ENCODE measurements at regions not wholly inside any gene's neighbourhood (a gene's known extent, or its start where the extent isn't known, plus 50 kb on each side); places are given as distances from the start of the nearest gene placed in this dataset.

DNA sequence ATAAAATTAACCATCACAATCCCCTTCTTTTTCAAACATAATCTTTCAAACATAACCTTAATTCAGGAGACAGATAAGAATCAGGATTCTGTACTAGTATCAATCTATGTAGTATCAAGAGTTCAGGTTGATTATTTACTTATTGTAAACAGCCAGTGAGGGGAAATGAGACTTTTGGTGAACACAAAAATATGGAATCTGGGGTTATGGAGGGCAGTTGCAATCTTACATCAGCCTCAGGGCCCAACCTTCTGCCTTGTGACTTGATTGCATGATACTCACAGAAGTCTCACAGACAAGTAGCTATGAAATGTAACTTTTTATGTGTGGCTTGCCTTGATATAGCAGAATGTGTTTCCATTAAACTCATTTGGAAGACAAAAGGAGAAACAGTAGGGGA lies 262.7 kb upstream of the THSD7B start:
- intact Hi-C loops (cut with DNase I, micrococcal nuclease), result no loop called here
- H3K4me3 Mint-ChIP-seq, result no peak overlapping the region
- no peak for ATAC-seq
- no peak for DNase-seq
- ChIA-PET CTCF (interaction anchor here (1.7 kb wide), 1 partner anchor 10 kb away, joined by 5 read pairs; no protein-coding TSS in a partner anchor), POLR2A (no interaction called here)
- no peak overlapping the region for H3K27ac Mint-ChIP-seq
- no peaks in the 10 kb centered on the region for H3K9me3 Mint-ChIP-seq (ENCODE audit: low read depth)
- H3K27me3 Mint-ChIP-seq, result peaks cover 1% of the 10 kb centered on the region
- H3K36me3 Mint-ChIP-seq (ENCODE audit: low read depth), result no peaks in the 10 kb centered on the region
- no peaks in the 10 kb centered on the region for H3K4me1 Mint-ChIP-seq

- POLR2A ChIA-PET, result interaction anchor here (0.6 kb wide), 1 partner anchor 806 kb away, joined by 3 read pairs; no protein-coding TSS in a partner anchor
- Mint-ChIP-seq H3K27ac (no peak overlapping the region), H3K9me3 (ENCODE audit: low read depth) (no peaks in the 10 kb centered on the region), H3K4me3 (no peak overlapping the region), H3K4me1 (no peaks in the 10 kb centered on the region), H3K27me3 (peaks cover 3% of the 10 kb centered on the region), H3K36me3 (ENCODE audit: low read depth) (no peaks in the 10 kb centered on the region)
- CTCF ChIA-PET, result interaction anchor here (0.5 to 0.8 kb wide), 2 partner anchors 12 to 103 kb away, joined by 3 read pairs; no protein-coding TSS in a partner anchor
- ATAC-seq, result no peak
- intact Hi-C loops (cut with DNase I, micrococcal nuclease), result no loop called here
- no peak for DNase-seq
Observed at GRCh38 chr2:136497709-136498108, 267.6 kb upstream of the THSD7B start.

DNA sequence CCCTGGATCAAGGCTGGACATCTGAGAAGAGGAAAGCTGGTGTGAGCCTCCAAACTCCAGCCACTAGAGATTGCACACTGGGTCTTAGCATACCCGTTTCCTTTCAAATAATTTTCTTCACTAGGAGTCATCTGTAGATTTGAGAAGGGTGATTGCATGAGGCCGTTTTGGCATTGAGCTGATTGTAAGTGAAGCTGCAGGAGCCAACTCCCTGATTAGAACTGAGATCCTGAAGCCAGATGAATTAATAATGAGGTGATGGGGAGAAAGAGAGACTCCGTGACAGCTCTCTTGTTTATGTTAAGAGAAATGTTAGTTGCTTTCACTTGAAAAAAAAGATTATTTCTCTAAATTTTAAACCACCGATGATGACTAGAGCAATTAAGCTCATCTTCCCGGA lies 268.4 kb upstream of the THSD7B start:
- H3K4me1 Mint-ChIP-seq, result no peaks in the 10 kb centered on the region
- no peaks in the 10 kb centered on the region for H3K36me3 Mint-ChIP-seq (ENCODE audit: low read depth)
- ChIA-PET CTCF (interaction anchor here (0.8 kb wide), 1 partner anchor 12 kb away, joined by 3 read pairs; no protein-coding TSS in a partner anchor), POLR2A (no interaction called here)
- peaks cover 3% of the 10 kb centered on the region for H3K27me3 Mint-ChIP-seq
- H3K4me3 Mint-ChIP-seq, result no peak overlapping the region
- no peak overlapping the region for H3K27ac Mint-ChIP-seq
- DNase-seq (no peak), ATAC-seq (no peak)
- H3K9me3 Mint-ChIP-seq (ENCODE audit: low read depth), result no peaks in the 10 kb centered on the region
- intact Hi-C loops (cut with DNase I, micrococcal nuclease), result no loop called here

GRCh38 chr2:136495636-136496035 lies 269.7 kb upstream of the THSD7B start:
- Mint-ChIP-seq H3K36me3 (ENCODE audit: low read depth) (no peaks in the 10 kb centered on the region), H3K9me3 (ENCODE audit: low read depth) (no peaks in the 10 kb centered on the region), H3K27me3 (peaks cover 9% of the 10 kb centered on the region), H3K4me1 (no peaks in the 10 kb centered on the region), H3K4me3 (no peak overlapping the region), H3K27ac (no peak overlapping the region)
- CTCF ChIA-PET, result no interaction called here
- intact Hi-C loops (cut with DNase I, micrococcal nuclease), result no loop called here
- DNase-seq, result no peak
- POLR2A ChIA-PET, result no interaction called here
- ATAC-seq, result no peak

DNA sequence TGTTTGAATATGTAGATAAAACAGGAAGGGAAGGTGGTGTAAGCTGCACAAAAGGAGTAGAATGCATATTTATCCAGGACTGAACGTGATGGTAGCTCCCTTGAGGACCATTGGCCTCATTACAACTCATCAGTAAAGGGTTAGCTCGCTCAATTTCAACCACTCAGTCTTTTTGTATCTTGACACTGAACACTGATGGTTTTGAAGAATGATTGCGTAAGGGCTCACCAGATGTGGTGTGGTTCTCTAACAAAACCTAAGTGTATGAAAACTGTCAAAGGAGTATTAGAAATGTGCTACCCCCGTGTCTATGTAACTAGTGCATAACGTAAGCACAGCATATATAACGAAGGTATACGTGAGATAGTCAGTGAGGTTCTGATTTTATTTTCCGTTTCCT lies 272.4 kb upstream of the THSD7B start:
- no peak for ATAC-seq
- Mint-ChIP-seq H3K4me1 (no peaks in the 10 kb centered on the region), H3K4me3 (no peak overlapping the region), H3K36me3 (ENCODE audit: low read depth) (no peaks in the 10 kb centered on the region), H3K9me3 (ENCODE audit: low read depth) (no peaks in the 10 kb centered on the region), H3K27me3 (peaks cover 7% of the 10 kb centered on the region), H3K27ac (no peak overlapping the region)
- POLR2A ChIA-PET, result no interaction called here
- no peak for DNase-seq
- CTCF ChIA-PET, result interaction anchor here (1.2 kb wide), 1 partner anchor 11 kb away, joined by 5 read pairs; no protein-coding TSS in a partner anchor
- intact Hi-C loops (cut with DNase I, micrococcal nuclease), result no loop called here

GRCh38 chr2:136490100-136490499 lies 275.2 kb upstream of the THSD7B start:
- peaks cover 7% of the 10 kb centered on the region for H3K27me3 Mint-ChIP-seq
- ATAC-seq (no peak), DNase-seq (no peak)
- H3K4me1 Mint-ChIP-seq, result no peaks in the 10 kb centered on the region
- H3K4me3 Mint-ChIP-seq, result no peak overlapping the region
- no peak overlapping the region for H3K27ac Mint-ChIP-seq
- H3K36me3 Mint-ChIP-seq (ENCODE audit: low read depth), result no peaks in the 10 kb centered on the region
- no peaks in the 10 kb centered on the region for H3K9me3 Mint-ChIP-seq (ENCODE audit: low read depth)
- CTCF ChIA-PET, result no interaction called here
- POLR2A ChIA-PET, result no interaction called here
- intact Hi-C loops (cut with DNase I, micrococcal nuclease), result no loop called here

- no peak overlapping the region for H3K27ac Mint-ChIP-seq
- DNase-seq (no peak), ATAC-seq (no peak)
- ChIA-PET POLR2A (no interaction called here), CTCF (no interaction called here)
- intact Hi-C loops (cut with DNase I, micrococcal nuclease), result no loop called here
- H3K27me3 Mint-ChIP-seq, result peaks cover 5% of the 10 kb centered on the region
- no peaks in the 10 kb centered on the region for H3K9me3 Mint-ChIP-seq (ENCODE audit: low read depth)
- no peaks in the 10 kb centered on the region for H3K4me1 Mint-ChIP-seq
- H3K4me3 Mint-ChIP-seq, result no peak overlapping the region
- no peaks in the 10 kb centered on the region for H3K36me3 Mint-ChIP-seq (ENCODE audit: low read depth)
Observed at GRCh38 chr2:136487421-136487820, 277.9 kb upstream of the THSD7B start.

GRCh38 chr2:136486115-136486514 lies 279.2 kb upstream of the THSD7B start:
- CTCF ChIA-PET, result interaction anchor here (0.5 kb wide), 1 partner anchor 1482 kb away, joined by 4 read pairs; no protein-coding TSS in a partner anchor
- no peak overlapping the region for H3K4me3 Mint-ChIP-seq
- no peaks in the 10 kb centered on the region for H3K9me3 Mint-ChIP-seq (ENCODE audit: low read depth)
- H3K27ac Mint-ChIP-seq, result no peak overlapping the region
- intact Hi-C loops (cut with DNase I, micrococcal nuclease), result no loop called here
- ATAC-seq (no peak), DNase-seq (no peak)
- H3K4me1 Mint-ChIP-seq, result no peaks in the 10 kb centered on the region
- no peaks in the 10 kb centered on the region for H3K36me3 Mint-ChIP-seq (ENCODE audit: low read depth)
- H3K27me3 Mint-ChIP-seq, result peaks cover 2% of the 10 kb centered on the region
- POLR2A ChIA-PET, result interaction anchor here (0.7 kb wide), 1 partner anchor 575 kb away, joined by 8 read pairs; no protein-coding TSS in a partner anchor

GRCh38 chr2:136482966-136483365 lies 282.4 kb upstream of the THSD7B start:
- Mint-ChIP-seq H3K36me3 (ENCODE audit: low read depth) (no peaks in the 10 kb centered on the region), H3K9me3 (ENCODE audit: low read depth) (peaks cover 10% of the 10 kb centered on the region), H3K27ac (no peak overlapping the region), H3K4me3 (no peak overlapping the region), H3K27me3 (no peaks in the 10 kb centered on the region), H3K4me1 (no peaks in the 10 kb centered on the region)
- ATAC-seq, result no peak
- intact Hi-C loops (cut with DNase I, micrococcal nuclease), result no loop called here
- DNase-seq, result no peak
- POLR2A ChIA-PET, result no interaction called here
- CTCF ChIA-PET, result no interaction called here

DNA sequence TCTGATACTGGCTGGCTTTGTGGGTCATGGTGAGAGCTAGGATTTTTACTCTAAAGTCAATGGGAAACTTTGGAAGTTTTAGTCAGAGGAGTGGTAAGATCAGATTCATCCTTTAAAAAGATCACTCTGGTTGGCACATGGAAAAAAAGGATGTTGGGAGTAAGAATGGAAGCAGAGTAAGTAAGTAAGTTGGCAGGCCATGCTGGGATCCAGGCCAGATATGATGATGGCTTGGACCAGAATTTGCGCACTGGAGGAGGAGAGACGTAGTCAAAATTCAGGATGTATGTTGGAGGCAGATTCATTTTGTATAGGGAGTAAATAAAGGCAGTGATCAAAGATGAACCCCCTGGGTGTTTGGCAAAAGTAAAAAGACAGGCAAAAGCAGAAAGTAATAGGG lies 283.3 kb upstream of the THSD7B start:
- H3K9me3 Mint-ChIP-seq (ENCODE audit: low read depth), result peaks cover 12% of the 10 kb centered on the region
- H3K27ac Mint-ChIP-seq, result no peak overlapping the region
- no peaks in the 10 kb centered on the region for H3K4me1 Mint-ChIP-seq
- H3K27me3 Mint-ChIP-seq, result peaks cover under 1% of the 10 kb centered on the region
- H3K36me3 Mint-ChIP-seq (ENCODE audit: low read depth), result no peaks in the 10 kb centered on the region
- no peak for ATAC-seq
- ChIA-PET POLR2A (no interaction called here), CTCF (no interaction called here)
- DNase-seq, result no peak
- no peak overlapping the region for H3K4me3 Mint-ChIP-seq
- intact Hi-C loops (cut with DNase I, micrococcal nuclease), result no loop called here

- Mint-ChIP-seq H3K36me3 (ENCODE audit: low read depth) (no peaks in the 10 kb centered on the region), H3K4me3 (no peak overlapping the region), H3K27ac (no peak overlapping the region), H3K4me1 (no peaks in the 10 kb centered on the region), H3K27me3 (peaks cover 2% of the 10 kb centered on the region), H3K9me3 (ENCODE audit: low read depth) (peaks cover 16% of the 10 kb centered on the region)
- intact Hi-C loops (cut with DNase I, micrococcal nuclease), result no loop called here
- POLR2A ChIA-PET, result no interaction called here
- CTCF ChIA-PET, result no interaction called here
- DNase-seq (no peak), ATAC-seq (no peak)
Observed at GRCh38 chr2:136479696-136480095, 285.6 kb upstream of the THSD7B start.

GRCh38 chr2:136468799-136469369 lies 296.5 kb upstream of the THSD7B start:
- no peak for DNase-seq
- ChIA-PET CTCF (interaction anchor here (0.6 to 1.2 kb wide), 2 partner anchors 428 to 483 kb away, joined by 3 to 4 read pairs; no protein-coding TSS in a partner anchor), POLR2A (no interaction called here)
- H3K27me3 Mint-ChIP-seq, result peaks cover 33% of the 10 kb centered on the region
- ATAC-seq, result no peak
- no peaks in the 10 kb centered on the region for H3K36me3 Mint-ChIP-seq (ENCODE audit: low read depth)
- H3K9me3 Mint-ChIP-seq (ENCODE audit: low read depth), result peaks cover 8% of the 10 kb centered on the region
- intact Hi-C loops (cut with DNase I, micrococcal nuclease), result no loop called here
- H3K4me3 Mint-ChIP-seq, result no peak overlapping the region
- H3K4me1 Mint-ChIP-seq, result no peaks in the 10 kb centered on the region
- H3K27ac Mint-ChIP-seq, result no peak overlapping the region

All from activated CD4-positive, alpha-beta T cell treated with anti-CD3 and anti-CD28 coated beads for 36 hours (primary cell).